ENCODE measurements at regions not wholly inside any gene's neighbourhood (a gene's known extent, or its start where the extent isn't known, plus 50 kb on each side); places are given as distances from the start of the nearest gene placed in this dataset.
"Not testable (repeated sequence)": the region's sequence is repeated elsewhere in the genome, so short reads cannot be mapped to it uniquely, and the experiment has no call there.

DNA sequence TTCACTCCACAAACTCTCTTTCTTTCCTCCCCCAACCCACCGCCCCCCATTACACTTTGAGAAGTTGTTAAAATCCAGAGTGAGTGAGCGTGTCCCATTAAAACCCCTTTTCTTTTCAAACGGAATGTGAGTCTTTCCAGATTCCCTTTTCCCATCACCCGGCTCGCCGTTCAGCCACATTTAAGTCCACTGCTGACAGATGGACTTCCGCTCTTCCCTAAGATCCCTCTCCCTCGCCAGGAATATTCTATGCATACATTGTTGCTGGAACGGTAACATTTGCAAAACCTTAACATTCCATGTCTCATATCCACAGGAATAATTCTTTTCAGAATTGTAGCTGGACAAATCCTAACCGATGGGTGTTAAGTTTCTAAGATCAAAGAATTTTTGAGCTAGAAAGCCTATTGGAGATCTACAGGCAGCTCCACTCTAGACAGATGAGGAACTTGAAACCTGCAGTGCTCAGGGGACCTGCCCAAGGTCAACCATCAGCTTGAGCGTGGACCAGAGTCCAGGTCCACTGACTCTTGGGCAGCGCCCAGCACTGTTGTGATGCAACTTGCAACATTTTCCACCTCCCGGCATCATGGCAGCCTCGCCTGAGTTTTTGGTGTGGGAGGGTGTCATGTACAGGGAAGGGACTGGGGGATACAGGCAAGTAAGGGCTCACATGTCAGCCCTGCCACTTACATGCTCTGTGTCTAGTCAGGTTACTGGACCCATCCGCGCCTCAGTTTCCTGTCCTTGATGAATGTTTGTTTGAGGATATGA, 500.1 kb downstream of the CCDC171 start:
- Histone ChIP-seq H3K27ac (ENCODE audit: low read depth, low read length, severe bottlenecking) (peak overlapping the region; percentile 62), H3K36me3 (ENCODE audit: control insufficient read depth, insufficient read depth, low read length) (no peaks in the 10 kb centered on the region), H3K4me3 (ENCODE audit: extremely low read depth, insufficient read depth, low read length, poor library complexity, severe bottlenecking) (no peak overlapping the region), H3K9me3 (ENCODE audit: control insufficient read depth, low read length) (no peaks in the 10 kb centered on the region), H3K4me1 (ENCODE audit: control insufficient read depth, insufficient read depth, low read length, poor library complexity, severe bottlenecking) (peaks cover 13% of the 10 kb centered on the region)
- WGBS, 2 experiments (ENCODE audit: insufficient coverage in 2 of 2), result 85% methylated on average over 12 to 16 of the region's 16 CpGs

DNA sequence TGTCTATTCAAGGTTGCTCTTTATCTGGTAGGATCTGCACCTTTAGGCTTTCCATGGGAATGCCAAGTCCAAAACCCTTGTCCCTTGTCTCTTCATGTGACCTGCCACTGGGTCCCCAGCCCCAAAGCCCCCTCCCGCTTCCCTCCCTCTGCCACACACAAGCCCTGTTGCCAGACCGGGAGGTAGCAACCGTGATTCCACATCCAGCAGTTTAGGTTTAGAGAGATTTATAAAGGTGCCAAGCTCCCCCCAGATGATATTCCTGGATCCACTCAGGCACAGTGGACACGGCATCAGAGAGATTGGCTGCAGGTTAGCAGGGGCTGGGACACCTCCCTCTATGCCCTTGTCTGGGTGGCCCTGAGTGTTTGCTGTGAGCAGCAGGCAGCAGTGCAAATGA, 504.7 kb downstream of the CCDC171 start:
- H3K4me1 ChIP-seq (ENCODE audit: control insufficient read depth, insufficient read depth, low read length, poor library complexity, severe bottlenecking), result peaks cover 12% of the 10 kb centered on the region
- H3K27ac ChIP-seq (ENCODE audit: low read depth, low read length, severe bottlenecking), result peak overlapping the region; percentile 57
- WGBS, 2 experiments (ENCODE audit: insufficient coverage in 2 of 2), result 71% methylated on average over 1 of the region's 4 CpGs; no CpG with 5 or more reads in 1 of the 2 experiments
- no peak overlapping the region for H3K4me3 ChIP-seq (ENCODE audit: extremely low read depth, insufficient read depth, low read length, poor library complexity, severe bottlenecking)
- H3K9me3 ChIP-seq (ENCODE audit: control insufficient read depth, low read length), result no peaks in the 10 kb centered on the region
- no peaks in the 10 kb centered on the region for H3K36me3 ChIP-seq (ENCODE audit: control insufficient read depth, insufficient read depth, low read length)

DNA sequence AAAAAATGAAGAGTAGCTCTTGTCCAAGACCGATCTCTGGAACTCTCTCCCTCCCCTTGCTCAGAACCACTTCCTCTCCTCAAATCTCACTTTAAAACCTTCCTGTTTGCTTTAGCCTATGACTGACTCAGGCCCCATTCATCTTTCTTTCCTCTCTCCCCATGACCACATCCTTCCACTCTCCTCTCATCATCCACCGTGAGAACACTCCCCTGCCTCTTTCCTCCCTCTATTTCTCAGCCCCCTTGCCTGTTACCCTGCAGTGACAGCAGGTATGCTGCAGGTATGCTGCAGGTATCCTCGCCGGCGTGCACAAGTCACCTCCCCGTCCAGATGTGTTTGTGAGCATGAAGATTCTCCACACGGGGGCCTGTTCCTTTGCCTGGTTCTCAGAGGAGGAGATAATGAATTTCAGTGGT, 505.3 kb downstream of the CCDC171 start:
- peak overlapping the region; percentile 30 for H3K27ac ChIP-seq (ENCODE audit: low read depth, low read length, severe bottlenecking)
- H3K4me1 ChIP-seq (ENCODE audit: control insufficient read depth, insufficient read depth, low read length, poor library complexity, severe bottlenecking), result peaks cover 10% of the 10 kb centered on the region
- H3K4me3 ChIP-seq (ENCODE audit: extremely low read depth, insufficient read depth, low read length, poor library complexity, severe bottlenecking), result no peak overlapping the region
- no peaks in the 10 kb centered on the region for H3K9me3 ChIP-seq (ENCODE audit: control insufficient read depth, low read length)
- no peaks in the 10 kb centered on the region for H3K36me3 ChIP-seq (ENCODE audit: control insufficient read depth, insufficient read depth, low read length)
- 74 to 86% methylated on average over 7 of the region's 7 CpGs for WGBS, 2 experiments (ENCODE audit: insufficient coverage in 2 of 2)

DNA sequence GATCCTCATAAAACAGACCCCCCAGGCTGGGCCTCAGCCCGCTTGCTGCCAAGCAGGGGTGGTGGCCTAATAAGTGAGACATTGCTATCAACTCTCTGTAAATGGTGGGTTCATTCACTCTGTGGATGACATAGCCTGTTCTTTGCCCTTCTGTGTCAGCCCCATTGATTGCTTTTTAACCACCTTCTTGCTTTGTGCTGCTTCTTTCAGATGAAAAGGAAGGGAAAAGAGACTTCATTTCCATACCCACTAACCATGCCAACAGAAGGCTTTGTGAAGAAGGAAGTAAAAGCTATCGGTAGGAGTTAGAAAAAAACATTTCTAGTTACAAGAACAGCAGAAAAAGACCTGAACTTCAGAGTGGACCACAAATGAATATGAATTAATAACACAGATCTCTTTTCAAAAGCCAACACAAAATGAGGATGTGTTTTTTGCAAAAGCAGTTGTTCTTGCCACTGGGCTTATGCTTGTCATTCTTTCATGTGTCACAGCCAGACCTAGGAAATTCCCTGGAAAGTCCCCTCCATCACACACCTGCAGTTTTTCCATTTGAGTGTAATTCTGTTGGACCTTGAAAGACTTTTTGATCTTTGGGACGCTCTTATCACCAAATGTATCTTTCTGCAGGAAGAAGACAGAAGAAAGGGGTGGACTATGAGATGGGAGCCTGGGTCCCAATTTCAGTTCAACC, 507.7 kb downstream of the CCDC171 start:
- Histone ChIP-seq H3K9me3 (ENCODE audit: control insufficient read depth, low read length) (no peaks in the 10 kb centered on the region), H3K36me3 (ENCODE audit: control insufficient read depth, insufficient read depth, low read length) (no peaks in the 10 kb centered on the region), H3K4me1 (ENCODE audit: control insufficient read depth, insufficient read depth, low read length, poor library complexity, severe bottlenecking) (peaks cover 10% of the 10 kb centered on the region), H3K27ac (ENCODE audit: low read depth, low read length, severe bottlenecking) (no peak overlapping the region), H3K4me3 (ENCODE audit: extremely low read depth, insufficient read depth, low read length, poor library complexity, severe bottlenecking) (no peak overlapping the region)
- WGBS, 2 experiments (ENCODE audit: insufficient coverage in 2 of 2), result 83% methylated on average over 1 of the region's 3 CpGs; no CpG with 5 or more reads in 1 of the 2 experiments

DNA sequence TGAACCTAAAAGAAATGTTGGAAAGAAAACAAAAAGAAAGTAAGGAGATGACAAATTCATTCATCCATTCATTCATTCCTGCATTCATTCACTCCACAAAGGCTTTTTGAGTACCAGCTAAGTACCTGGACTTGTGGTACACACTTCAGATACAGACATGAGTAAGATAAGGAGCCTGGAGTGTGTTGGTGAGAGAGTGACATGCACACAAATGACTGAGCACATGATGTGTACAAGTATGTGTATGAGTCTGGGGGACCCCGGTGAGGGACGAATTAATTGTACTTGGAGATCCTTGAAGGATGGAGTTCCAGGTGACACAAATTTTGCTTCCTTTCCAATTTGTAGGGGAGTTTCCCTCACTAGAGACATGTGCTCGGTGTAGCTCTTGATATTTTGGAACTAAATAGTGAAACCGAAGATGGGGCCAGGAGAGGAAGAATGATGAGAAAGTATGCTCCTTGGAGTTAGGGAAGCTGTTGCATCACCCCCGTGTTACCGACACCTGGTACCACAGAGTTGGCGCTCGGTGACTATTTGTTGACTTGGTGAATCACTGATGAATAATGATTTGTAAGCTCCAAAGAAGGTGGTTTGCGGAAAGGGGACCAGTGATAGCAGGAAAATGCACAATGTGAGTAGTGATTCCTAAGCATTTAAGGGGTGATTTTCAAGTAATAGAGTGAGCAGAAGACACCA, 509.8 kb downstream of the CCDC171 start:
- H3K27ac ChIP-seq (ENCODE audit: low read depth, low read length, severe bottlenecking), result no peak overlapping the region
- no peaks in the 10 kb centered on the region for H3K36me3 ChIP-seq (ENCODE audit: control insufficient read depth, insufficient read depth, low read length)
- H3K9me3 ChIP-seq (ENCODE audit: control insufficient read depth, low read length), result no peaks in the 10 kb centered on the region
- WGBS, 2 experiments (ENCODE audit: insufficient coverage in 2 of 2), result 94 to 98% methylated on average over 8 to 9 of the region's 9 CpGs
- H3K4me1 ChIP-seq (ENCODE audit: control insufficient read depth, insufficient read depth, low read length, poor library complexity, severe bottlenecking), result peaks cover 6% of the 10 kb centered on the region
- no peak overlapping the region for H3K4me3 ChIP-seq (ENCODE audit: extremely low read depth, insufficient read depth, low read length, poor library complexity, severe bottlenecking)

DNA sequence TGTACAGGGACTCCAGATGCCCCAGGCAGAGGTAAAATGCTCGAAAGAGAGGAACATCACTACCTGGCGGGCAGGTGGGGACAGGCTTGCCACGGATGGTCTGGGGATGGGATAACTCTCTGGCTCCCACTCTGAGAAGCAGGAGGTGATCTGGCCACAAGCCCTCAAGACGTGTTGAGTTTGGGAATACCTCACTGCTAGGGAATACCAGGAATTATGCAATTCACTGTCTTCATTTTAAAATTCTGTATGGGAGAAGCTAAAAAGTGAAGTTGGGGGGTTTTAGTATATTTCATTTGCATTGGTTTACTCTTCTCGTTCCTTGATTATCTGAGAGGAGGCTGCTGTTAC, 510.4 kb downstream of the CCDC171 start:
- Histone ChIP-seq H3K4me3 (ENCODE audit: extremely low read depth, insufficient read depth, low read length, poor library complexity, severe bottlenecking) (no peak overlapping the region), H3K36me3 (ENCODE audit: control insufficient read depth, insufficient read depth, low read length) (no peaks in the 10 kb centered on the region), H3K9me3 (ENCODE audit: control insufficient read depth, low read length) (no peaks in the 10 kb centered on the region), H3K4me1 (ENCODE audit: control insufficient read depth, insufficient read depth, low read length, poor library complexity, severe bottlenecking) (peaks cover 3% of the 10 kb centered on the region), H3K27ac (ENCODE audit: low read depth, low read length, severe bottlenecking) (no peak overlapping the region)
- WGBS, 2 experiments (ENCODE audit: insufficient coverage in 2 of 2), result 93 to 100% methylated on average over 4 to 5 of the region's 5 CpGs

DNA sequence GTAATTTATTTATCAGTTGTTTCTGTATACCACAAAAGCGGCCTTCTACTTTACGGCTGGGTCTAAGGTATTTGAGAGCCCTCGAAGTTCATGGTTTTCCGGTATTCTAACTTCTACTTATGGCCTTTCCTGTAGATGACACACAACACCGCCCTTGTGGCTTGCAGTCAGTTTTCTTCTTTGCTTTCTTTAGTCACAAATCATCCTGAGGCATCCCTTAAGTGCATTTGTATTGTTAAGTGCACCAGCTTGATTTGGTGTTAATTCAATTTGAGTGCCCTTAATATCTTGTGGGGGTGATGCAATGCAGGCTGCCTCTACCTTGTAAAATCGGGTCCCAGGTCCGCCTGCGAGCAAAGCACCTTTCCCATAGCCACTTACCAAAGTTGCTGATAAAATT, 511.9 kb downstream of the CCDC171 start:
- H3K4me3 ChIP-seq (ENCODE audit: extremely low read depth, insufficient read depth, low read length, poor library complexity, severe bottlenecking), result no peak overlapping the region
- H3K9me3 ChIP-seq (ENCODE audit: control insufficient read depth, low read length), result no peaks in the 10 kb centered on the region
- H3K27ac ChIP-seq (ENCODE audit: low read depth, low read length, severe bottlenecking), result no peak overlapping the region
- H3K36me3 ChIP-seq (ENCODE audit: control insufficient read depth, insufficient read depth, low read length), result no peaks in the 10 kb centered on the region
- peaks cover 5% of the 10 kb centered on the region for H3K4me1 ChIP-seq (ENCODE audit: control insufficient read depth, insufficient read depth, low read length, poor library complexity, severe bottlenecking)
- WGBS, 2 experiments (ENCODE audit: insufficient coverage in 2 of 2), result 88 to 96% methylated on average over 6 to 7 of the region's 8 CpGs

DNA sequence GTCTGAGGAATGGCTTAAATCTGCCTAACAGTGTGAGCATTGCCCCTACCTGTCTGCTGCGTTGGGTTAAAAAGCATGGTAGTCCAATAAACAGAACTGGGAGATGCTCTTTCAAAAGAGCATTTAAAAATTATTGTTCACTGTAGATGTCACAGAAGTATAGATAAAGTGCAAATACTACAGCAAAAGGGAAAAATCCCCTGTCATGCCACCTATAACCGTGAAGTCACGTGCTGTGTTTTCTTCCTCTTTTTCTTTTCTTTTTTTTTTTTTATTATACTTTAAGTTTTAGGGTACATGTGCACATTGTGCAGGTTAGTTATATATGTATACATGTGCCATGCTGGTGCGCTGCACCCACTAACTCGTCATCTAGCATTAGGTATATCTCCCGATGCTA, 513.4 kb downstream of the CCDC171 start:
- not testable (repeated sequence) for H3K4me3 ChIP-seq (ENCODE audit: extremely low read depth, insufficient read depth, low read length, poor library complexity, severe bottlenecking)
- WGBS, 2 experiments (ENCODE audit: insufficient coverage in 2 of 2), result 100% methylated on average over 1 of the region's 6 CpGs

GRCh38 chr9:16068476-16068875, 515.6 kb downstream of the CCDC171 start:
- WGBS, 2 experiments (ENCODE audit: insufficient coverage in 2 of 2), result 95 to 99% methylated on average over 9 of the region's 9 CpGs
- Histone ChIP-seq H3K27ac (ENCODE audit: low read depth, low read length, severe bottlenecking) (no peak overlapping the region), H3K36me3 (ENCODE audit: control insufficient read depth, insufficient read depth, low read length) (no peaks in the 10 kb centered on the region)

More for the DNA sequence above, 513.4 kb downstream of the CCDC171 start:
- H3K9me3 ChIP-seq (ENCODE audit: control insufficient read depth, low read length); H3K36me3 ChIP-seq (ENCODE audit: control insufficient read depth, insufficient read depth, low read length); H3K27ac ChIP-seq (ENCODE audit: low read depth, low read length, severe bottlenecking): not testable (repeated sequence)
- H3K4me1 ChIP-seq (ENCODE audit: control insufficient read depth, insufficient read depth, low read length, poor library complexity, severe bottlenecking), result peaks cover 15% of the 10 kb centered on the region

GRCh38 chr9:16069249-16069648, 516.4 kb downstream of the CCDC171 start:
- Histone ChIP-seq H3K4me1 (ENCODE audit: control insufficient read depth, insufficient read depth, low read length, poor library complexity, severe bottlenecking) (peaks cover 15% of the 10 kb centered on the region), H3K27ac (ENCODE audit: low read depth, low read length, severe bottlenecking) (no peak overlapping the region), H3K9me3 (ENCODE audit: control insufficient read depth, low read length) (no peaks in the 10 kb centered on the region), H3K36me3 (ENCODE audit: control insufficient read depth, insufficient read depth, low read length) (no peaks in the 10 kb centered on the region), H3K4me3 (ENCODE audit: extremely low read depth, insufficient read depth, low read length, poor library complexity, severe bottlenecking) (no peak overlapping the region)
- 84 to 91% methylated on average over 12 to 13 of the region's 13 CpGs for WGBS, 2 experiments (ENCODE audit: insufficient coverage in 2 of 2)

More at GRCh38 chr9:16068476-16068875, 515.6 kb downstream of the CCDC171 start:
- H3K9me3 ChIP-seq (ENCODE audit: control insufficient read depth, low read length), result no peaks in the 10 kb centered on the region
- H3K4me1 ChIP-seq (ENCODE audit: control insufficient read depth, insufficient read depth, low read length, poor library complexity, severe bottlenecking), result peaks cover 15% of the 10 kb centered on the region
- H3K4me3 ChIP-seq (ENCODE audit: extremely low read depth, insufficient read depth, low read length, poor library complexity, severe bottlenecking), result no peak overlapping the region
